Liver (tissue), 8 donors: ENCODE measurements at regions not wholly inside any gene's neighbourhood (a gene's known extent, or its start where the extent isn't known, plus 50 kb on each side); places are given as distances from the start of the nearest gene placed in this dataset.

Experiments used
- DNase-seq: peaks from one replicate; pipeline ENCODE4 v3.0.0-alpha.2; 2017; ENCODE audit warnings: low spot score
- H3K27ac ChIP-seq, 2 donors: one replicate each; pipeline ENCODE4 v1.7.0; 2013; ENCODE audit warnings: inconsistent platforms in 2 of 2, low read length in 2 of 2, control low read depth in 1 of 2, low read depth in 1 of 2, mild to moderate bottlenecking in 1 of 2
- H3K27me3 ChIP-seq, 4 donors: one replicate each; pipeline versions ENCODE4 v1.6.1 to v1.7.0; 2013; ENCODE audit warnings: low read length in 3 of 4, inconsistent platforms in 1 of 4, mild to moderate bottlenecking in 1 of 4, moderate library complexity in 1 of 4; ENCODE audit not compliant: control insufficient read depth in 4 of 4, insufficient read depth in 4 of 4
- H3K36me3 ChIP-seq, 4 donors: one replicate each; pipeline versions ENCODE4 v1.6.1 to v1.7.0; 2013; ENCODE audit warnings: low read length in 3 of 4, mild to moderate bottlenecking in 3 of 4, low read depth in 1 of 4, moderate library complexity in 1 of 4; ENCODE audit not compliant: control insufficient read depth in 4 of 4, insufficient read depth in 3 of 4
- H3K4me1 ChIP-seq, 4 donors: one replicate each; pipeline versions ENCODE4 v1.6.1 to v1.7.0; 2013; ENCODE audit warnings: low read length in 3 of 4, mild to moderate bottlenecking in 3 of 4, moderate library complexity in 1 of 4; ENCODE audit not compliant: control insufficient read depth in 4 of 4, insufficient read depth in 4 of 4
- H3K4me3 ChIP-seq, 3 donors: one replicate each; pipeline versions ENCODE4 v1.6.1 to v1.7.0; 2013; ENCODE audit warnings: low read length in 3 of 3, control low read depth in 1 of 3, low read depth in 1 of 3, mild to moderate bottlenecking in 1 of 3
- H3K9ac ChIP-seq, 2 donors: one replicate each; pipeline ENCODE4 v1.7.0; 2013; ENCODE audit warnings: low read length in 2 of 2, mild to moderate bottlenecking in 2 of 2, moderate library complexity in 2 of 2, control low read depth in 1 of 2, low read depth in 1 of 2
- H3K9me3 ChIP-seq, 4 donors: one replicate each; pipeline versions ENCODE4 v1.6.1 to v1.7.0; 2013; ENCODE audit warnings: low read length in 3 of 4; ENCODE audit not compliant: control insufficient read depth in 4 of 4
- ATF3 ChIP-seq: IDR thresholded peaks from 2 replicates; pipeline ENCODE4 v1.6.1; 2016; ENCODE audit warnings: antibody characterized with exemption
- EGR1 ChIP-seq, 2 donors: IDR thresholded peaks; 2 replicates each; pipeline ENCODE4 v1.6.1; 2016 to 2018; ENCODE audit warnings: antibody characterized with exemption in 2 of 2, low read depth in 2 of 2
- FOXA1 ChIP-seq: IDR thresholded peaks from 2 replicates; pipeline ENCODE4 v1.6.1; 2016; ENCODE audit warnings: antibody characterized with exemption
- FOXA2 ChIP-seq: IDR thresholded peaks from 2 replicates; pipeline ENCODE4 v1.6.1; 2016; ENCODE audit warnings: antibody characterized with exemption
- GABPA ChIP-seq, 2 donors: IDR thresholded peaks in 1 of 2; conservative IDR thresholded peaks in 1 of 2; 2 replicates each; pipeline ENCODE4 v1.6.1; 2016; ENCODE audit warnings: antibody characterized with exemption in 2 of 2, mild to moderate bottlenecking in 1 of 2, moderate library complexity in 1 of 2
- HNF4A ChIP-seq, 2 donors: conservative IDR thresholded peaks; 2 replicates each; pipeline ENCODE4 v1.6.1; 2016; ENCODE audit warnings: antibody characterized with exemption in 2 of 2, mild to moderate bottlenecking in 2 of 2
- HNF4G ChIP-seq: IDR thresholded peaks from 2 replicates; pipeline ENCODE4 v1.6.1; 2016; ENCODE audit warnings: antibody characterized with exemption
- JUND ChIP-seq, 2 donors: IDR thresholded peaks; 2 replicates each; pipeline ENCODE4 v1.6.1; 2016; ENCODE audit warnings: antibody characterized with exemption in 2 of 2
- NR2F2 ChIP-seq: IDR thresholded peaks from 2 replicates; pipeline ENCODE4 v1.6.1; 2016; ENCODE audit warnings: antibody characterized with exemption
- RAD21 ChIP-seq, 2 donors: IDR thresholded peaks; 2 replicates each; pipeline ENCODE4 v1.6.1; 2016; ENCODE audit warnings: antibody characterized with exemption in 2 of 2, mild to moderate bottlenecking in 2 of 2
- REST ChIP-seq: IDR thresholded peaks from 2 replicates; pipeline ENCODE4 v1.6.1; 2016; ENCODE audit warnings: antibody characterized with exemption, mild to moderate bottlenecking
- RXRA ChIP-seq, 2 donors: IDR thresholded peaks; 2 replicates each; pipeline ENCODE4 v1.6.1; 2017 to 2018; ENCODE audit warnings: antibody characterized with exemption in 2 of 2, mild to moderate bottlenecking in 1 of 2
- TAF1 ChIP-seq: conservative IDR thresholded peaks from 2 replicates; pipeline ENCODE4 v1.6.1; 2016; ENCODE audit warnings: antibody characterized with exemption, mild to moderate bottlenecking
- YY1 ChIP-seq: IDR thresholded peaks from 2 replicates; pipeline ENCODE4 v1.6.1; 2016; ENCODE audit warnings: antibody characterized with exemption, mild to moderate bottlenecking
- WGBS: extraction: QIAGEN DNeasy Blood & Tissue Kit; methylation state at CpG from one replicate; pipeline ENCODE4 v1.1.7; 2013; 5-methylcytosine and 5-hydroxymethylcytosine counted together
- TF ChIP-seq, protein P1 (sequence below): IDR thresholded peaks from 2 replicates; pipeline ENCODE4 v1.6.1; 2016; ENCODE audit warnings: antibody characterized with exemption
- TF ChIP-seq, protein P2 (sequence below): fragments of 150-350 bp; IDR thresholded peaks from 2 replicates; pipeline ENCODE4 v1.5.1; 2017; ENCODE audit warnings: improper control_type of control experiment, low read depth, low read length; ENCODE audit not compliant: missing input control
- donor health status: healthy.
- donor health status: healthy.
- donor health status: healthy.
- donor health status: healthy.
- donor health status: healthy.

- no peak for TF ChIP-seq REST
These were observed 338.4 kb downstream of the FIGN start (continued) for GRCh38 chr2:163397451-163397850.

GRCh38 chr2:163395602-163396001 is 340.2 kb downstream of the FIGN start:
- no peaks in the 10 kb centered on the region for H3K27me3 ChIP-seq
- H3K4me1 ChIP-seq: no peaks in the 10 kb centered on the region
- H3K36me3 ChIP-seq: no peaks in the 10 kb centered on the region
- H3K27ac ChIP-seq: no peak overlapping the region
- no peak for TF ChIP-seq NR2F2
- TF ChIP-seq, protein P1, sequence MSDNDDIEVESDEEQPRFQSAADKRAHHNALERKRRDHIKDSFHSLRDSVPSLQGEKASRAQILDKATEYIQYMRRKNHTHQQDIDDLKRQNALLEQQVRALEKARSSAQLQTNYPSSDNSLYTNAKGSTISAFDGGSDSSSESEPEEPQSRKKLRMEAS: no peak
- no peak for TF ChIP-seq EGR1 (IDR thresholded peaks at IDR 0.05; ENCODE audit: low read depth in 2 of 2)
- no peak for TF ChIP-seq HNF4A (conservative IDR thresholded peaks at IDR 0.05)
- TF ChIP-seq FOXA1: no peak
- TF ChIP-seq JUND (IDR thresholded peaks at IDR 0.05): no peak
- no peak for TF ChIP-seq FOXA2
- TF ChIP-seq RAD21 (IDR thresholded peaks at IDR 0.05): no peak
- TF ChIP-seq RXRA (IDR thresholded peaks at IDR 0.05): no peak
- TF ChIP-seq ATF3: no peak
- no peak for TF ChIP-seq GABPA (IDR thresholded peaks at IDR 0.05 in 1 of 2, conservative IDR thresholded peaks at IDR 0.05 in 1 of 2)
- no peak for TF ChIP-seq REST
- no peak overlapping the region for H3K9ac ChIP-seq
- DNase-seq: no peak
- H3K4me3 ChIP-seq: no peak overlapping the region
- WGBS: 82% methylated on average over 2 of the region's 2 CpGs
- no peaks in the 10 kb centered on the region for H3K9me3 ChIP-seq

DNA sequence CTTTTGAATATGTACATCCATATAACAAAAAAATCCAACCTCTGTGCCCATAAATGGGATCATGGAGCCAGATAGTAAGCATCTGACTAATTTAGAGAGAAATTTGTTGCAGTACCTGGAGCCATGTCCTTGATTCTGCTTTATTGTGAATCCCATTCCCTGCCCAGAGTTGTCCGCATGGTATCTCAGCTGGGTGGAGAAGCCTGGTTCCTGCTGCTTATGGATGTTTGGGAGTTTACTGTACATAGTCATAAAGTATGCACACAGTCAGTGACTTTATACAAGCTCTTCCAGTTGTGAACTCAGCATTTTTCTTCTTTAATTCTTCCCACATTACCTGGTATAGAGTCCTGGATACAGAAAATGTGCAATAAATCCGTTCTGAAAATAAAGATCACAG is 346.0 kb downstream of the FIGN start:
- WGBS: 85% methylated on average over 2 of the region's 2 CpGs
- no peak overlapping the region for H3K9ac ChIP-seq
- H3K27me3 ChIP-seq: no peaks in the 10 kb centered on the region
- DNase-seq: no peak
- H3K4me3 ChIP-seq: no peak overlapping the region
- H3K4me1 ChIP-seq: no peaks in the 10 kb centered on the region
- H3K27ac ChIP-seq: no peak overlapping the region
- H3K36me3 ChIP-seq: no peaks in the 10 kb centered on the region
- H3K9me3 ChIP-seq: no peaks in the 10 kb centered on the region
- TF ChIP-seq RXRA (IDR thresholded peaks at IDR 0.05) (no peak), REST (no peak), JUND (IDR thresholded peaks at IDR 0.05) (no peak), HNF4A (conservative IDR thresholded peaks at IDR 0.05) (no peak), GABPA (IDR thresholded peaks at IDR 0.05 in 1 of 2, conservative IDR thresholded peaks at IDR 0.05 in 1 of 2) (no peak), TAF1 (no peak), EGR1 (IDR thresholded peaks at IDR 0.05; ENCODE audit: low read depth in 2 of 2) (no peak), HNF4G (no peak), YY1 (no peak), FOXA2 (no peak), FOXA1 (no peak), ATF3 (no peak)
- TF ChIP-seq, protein P2, sequence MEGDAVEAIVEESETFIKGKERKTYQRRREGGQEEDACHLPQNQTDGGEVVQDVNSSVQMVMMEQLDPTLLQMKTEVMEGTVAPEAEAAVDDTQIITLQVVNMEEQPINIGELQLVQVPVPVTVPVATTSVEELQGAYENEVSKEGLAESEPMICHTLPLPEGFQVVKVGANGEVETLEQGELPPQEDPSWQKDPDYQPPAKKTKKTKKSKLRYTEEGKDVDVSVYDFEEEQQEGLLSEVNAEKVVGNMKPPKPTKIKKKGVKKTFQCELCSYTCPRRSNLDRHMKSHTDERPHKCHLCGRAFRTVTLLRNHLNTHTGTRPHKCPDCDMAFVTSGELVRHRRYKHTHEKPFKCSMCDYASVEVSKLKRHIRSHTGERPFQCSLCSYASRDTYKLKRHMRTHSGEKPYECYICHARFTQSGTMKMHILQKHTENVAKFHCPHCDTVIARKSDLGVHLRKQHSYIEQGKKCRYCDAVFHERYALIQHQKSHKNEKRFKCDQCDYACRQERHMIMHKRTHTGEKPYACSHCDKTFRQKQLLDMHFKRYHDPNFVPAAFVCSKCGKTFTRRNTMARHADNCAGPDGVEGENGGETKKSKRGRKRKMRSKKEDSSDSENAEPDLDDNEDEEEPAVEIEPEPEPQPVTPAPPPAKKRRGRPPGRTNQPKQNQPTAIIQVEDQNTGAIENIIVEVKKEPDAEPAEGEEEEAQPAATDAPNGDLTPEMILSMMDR: no peak
- TF ChIP-seq, protein P1: no peak
